SK-N-SH (cell line): ENCODE measurements at regions not wholly inside any gene's neighbourhood (a gene's known extent, or its start where the extent isn't known, plus 50 kb on each side); places are given as distances from the start of the nearest gene placed in this dataset.

Experiments used
- CTCF ChIA-PET: fragments of 300-600, 350-600 bp; formaldehyde crosslinking; extraction: SDS; loops from one replicate; lab custom pipeline; 2021; lab: Yijun Ruan, JAX
- POLR2A ChIA-PET: fragments of 350-600 bp; sonication (Branson Sonifier 250); formaldehyde crosslinking; extraction: SDS; loops from one replicate; lab custom pipeline; 2020; ENCODE audit warnings: antibody characterized with exemption, inconsistent platforms; lab: Yijun Ruan, JAX
- DNase-seq: peaks from one replicate; pipeline ENCODE4 v3.0.0; 2012
- H2AFZ ChIP-seq: fragments of 200-600 bp; sonication (generic); 2 replicates; pipeline ENCODE4 v1.8.1; 2016; ENCODE audit warnings: antibody characterized with exemption, mild to moderate bottlenecking, low read depth
- H3F3A ChIP-seq: fragments of 200-600 bp; sonication (generic); replicated peaks from 2 replicates; pipeline ENCODE3; 2016; ENCODE audit warnings: antibody characterized with exemption, mild to moderate bottlenecking; ENCODE audit not compliant: insufficient read depth
- H3K27ac ChIP-seq, 2 experiments: fragments of 200-500 bp in 1 of 2; fragments of 200-600 bp in 1 of 2; sonication (Bioruptor generic) in 1 of 2; sonication (generic), shearing (Covaris generic) in 1 of 2; 2 replicates each; pipeline versions ENCODE4 v1.5.1 to v1.6.1; 2014 to 2016; ENCODE audit warnings: low read depth in 2 of 2, inconsistent platforms in 1 of 2, low read length in 1 of 2, mild to moderate bottlenecking in 1 of 2, mixed read lengths in 1 of 2
- H3K27me3 ChIP-seq: fragments of 200-600 bp; sonication (generic), shearing (Covaris generic); 2 replicates; pipeline ENCODE4 v1.6.1; 2016; ENCODE audit warnings: mixed run types; ENCODE audit not compliant: insufficient read depth
- H3K36me3 ChIP-seq, 2 experiments: fragments of 200-500 bp in 1 of 2; fragments of 200-600 bp in 1 of 2; sonication (Bioruptor generic) in 1 of 2; sonication (generic) in 1 of 2; replicated peaks in 1 of 2; 2 replicates each; pipeline versions ENCODE3 to v1.5.1; 2014 to 2016; ENCODE audit warnings: low read length in 1 of 2, mild to moderate bottlenecking in 1 of 2; ENCODE audit not compliant: insufficient read depth in 2 of 2, control insufficient read depth in 1 of 2
- H3K4me1 ChIP-seq, 2 experiments: fragments of 200-500 bp in 1 of 2; fragments of 200-600 bp in 1 of 2; sonication (Bioruptor generic) in 1 of 2; sonication (generic), shearing (Covaris generic) in 1 of 2; 2 replicates each; pipeline versions ENCODE4 v1.5.1 to v1.6.1; 2014 to 2016; ENCODE audit warnings: low read depth in 1 of 2, low read length in 1 of 2, mixed run types in 1 of 2; ENCODE audit not compliant: insufficient read depth in 2 of 2, control insufficient read depth in 1 of 2
- H3K4me2 ChIP-seq: fragments of 200-600 bp; sonication (generic), shearing (Covaris generic); 2 replicates; pipeline ENCODE4 v1.6.1; 2017; ENCODE audit warnings: mixed run types
- H3K4me3 ChIP-seq, 2 experiments: fragments of 200-500 bp in 1 of 2; fragments of 200-600 bp in 1 of 2; sonication (Bioruptor generic) in 1 of 2; sonication (generic), shearing (Covaris generic) in 1 of 2; 2 replicates each; pipeline versions ENCODE4 v1.5.1 to v1.8.1; 2014 to 2016; ENCODE audit warnings: low read depth in 2 of 2, inconsistent platforms in 1 of 2, low read length in 1 of 2, mild to moderate bottlenecking in 1 of 2, mixed read lengths in 1 of 2, moderate library complexity in 1 of 2
- H3K79me2 ChIP-seq: fragments of 200-600 bp; sonication (generic); 2 replicates; pipeline ENCODE4 v1.8.1; 2017; ENCODE audit warnings: mild to moderate bottlenecking; ENCODE audit not compliant: insufficient read depth
- H3K9ac ChIP-seq: fragments of 200-600 bp; sonication (generic); 2 replicates; pipeline ENCODE4 v1.6.1; 2017; ENCODE audit warnings: mixed run types
- H3K9me2 ChIP-seq: fragments of 200-600 bp; sonication (generic); 2 replicates; pipeline ENCODE4 v1.6.1; 2017; ENCODE audit warnings: mixed run types
- H3K9me3 ChIP-seq: fragments of 200-600 bp; sonication (generic); 2 replicates; pipeline ENCODE4 v1.6.1; 2017; ENCODE audit warnings: mixed run types, mild to moderate bottlenecking, moderate library complexity
- H4K20me1 ChIP-seq: fragments of 200-600 bp; sonication (generic); 2 replicates; pipeline ENCODE4 v1.6.1; 2017; ENCODE audit warnings: mild to moderate bottlenecking, mixed run types; ENCODE audit not compliant: insufficient read depth
- CTCF ChIP-seq: fragments of 200-600 bp; sonication (generic); IDR thresholded peaks from 2 replicates; pipeline ENCODE4 v1.6.1; 2017; ENCODE audit warnings: antibody characterized with exemption, mild to moderate bottlenecking, moderate library complexity
- FOSL2 ChIP-seq: IDR thresholded peaks from 2 replicates; pipeline ENCODE4 v1.4.0; 2012; ENCODE audit warnings: low read depth, mild to moderate bottlenecking, moderate library complexity, borderline replicate concordance
- FOXJ3 ChIP-seq: sonication (generic); formaldehyde crosslinking; IDR thresholded peaks from 2 replicates; pipeline ENCODE4 v1.5.1; 2020; ENCODE audit warnings: mild to moderate bottlenecking, missing genetic modification reagents
- FOXM1 ChIP-seq: IDR thresholded peaks from 2 replicates; pipeline ENCODE4 v1.4.0; 2012; ENCODE audit warnings: low read depth, mild to moderate bottlenecking
- GATA2 ChIP-seq: sonication (generic); formaldehyde crosslinking; IDR thresholded peaks from 2 replicates; pipeline ENCODE4 v1.5.0; 2020; ENCODE audit warnings: mild to moderate bottlenecking, missing genetic modification reagents
- JUND ChIP-seq: IDR thresholded peaks from 2 replicates; pipeline ENCODE4 v1.4.0; 2012
- NFIC ChIP-seq: IDR thresholded peaks from 2 replicates; pipeline ENCODE4 v1.4.0; 2012; ENCODE audit warnings: borderline replicate concordance
- NRF1 ChIP-seq: IDR thresholded peaks from 2 replicates; pipeline ENCODE4 v1.6.1; 2012; ENCODE audit warnings: low read depth, mild to moderate bottlenecking, low read length
- POLR2AphosphoS5 ChIP-seq: IDR thresholded peaks from 2 replicates; pipeline ENCODE4 v1.6.1; 2012; ENCODE audit warnings: low read depth, low read length
- RAD21 ChIP-seq: IDR thresholded peaks from 2 replicates; pipeline ENCODE4 v1.6.1; 2012; ENCODE audit warnings: mild to moderate bottlenecking, low read length
- RFX5 ChIP-seq: IDR thresholded peaks from 2 replicates; pipeline ENCODE4 v1.6.1; 2012; ENCODE audit warnings: mild to moderate bottlenecking, improper control_type of control experiment, low read length
- RXRA ChIP-seq: IDR thresholded peaks from 2 replicates; pipeline ENCODE4 v1.4.0; 2012; ENCODE audit warnings: low read depth, mild to moderate bottlenecking, borderline replicate concordance
- SIN3A ChIP-seq: IDR thresholded peaks from 2 replicates; pipeline ENCODE4 v1.6.1; 2012; ENCODE audit warnings: low read depth, mild to moderate bottlenecking, low read length, moderate library complexity, borderline replicate concordance
- TCF12 ChIP-seq: IDR thresholded peaks from 2 replicates; pipeline ENCODE4 v1.4.0; 2012
- USF2 ChIP-seq: fragments of 150-350 bp; IDR thresholded peaks from 2 replicates; pipeline ENCODE4 v1.6.1; 2017; ENCODE audit warnings: antibody characterized with exemption, low read length, low read depth, borderline replicate concordance
- YY1 ChIP-seq: IDR thresholded peaks from 2 replicates; pipeline ENCODE4 v1.4.0; 2012; ENCODE audit warnings: low read depth, mild to moderate bottlenecking
- WGBS: methylation state at CpG from one replicate; pipeline ENCODE4 v1.1.6; 2017; ENCODE audit warnings: low lambda C conversion rate; 5-methylcytosine and 5-hydroxymethylcytosine counted together
- TF ChIP-seq, protein P1 (sequence below): IDR thresholded peaks from 2 replicates; pipeline ENCODE4 v1.4.0; 2012; ENCODE audit warnings: low read depth, borderline replicate concordance
- TF ChIP-seq, protein P2 (sequence below): IDR thresholded peaks from 2 replicates; pipeline ENCODE4 v1.4.0; 2012; ENCODE audit warnings: low read depth
- TF ChIP-seq, protein P3 (sequence below): IDR thresholded peaks from 2 replicates; pipeline ENCODE4 v1.4.0; 2012; ENCODE audit warnings: low read depth, borderline replicate concordance

DNA sequence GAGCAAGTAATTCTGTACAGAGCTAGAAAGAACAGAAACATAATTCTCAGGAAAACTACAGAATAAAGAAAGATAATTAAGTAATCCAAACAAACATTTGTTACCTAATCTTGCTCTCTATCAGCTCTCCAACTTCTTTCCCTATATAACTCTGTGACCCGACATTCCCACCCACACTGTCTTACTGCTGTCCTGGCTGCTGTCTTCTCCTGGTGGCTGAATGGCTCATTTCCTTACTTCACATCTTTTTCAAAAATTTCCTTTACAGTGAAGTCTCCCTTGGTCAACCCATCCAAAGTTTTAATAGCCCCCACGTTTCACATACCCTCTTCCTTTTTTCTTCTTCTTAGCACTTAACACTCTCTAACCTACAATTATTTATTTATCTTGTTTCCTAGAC is 64.0 kb downstream of the HYCC1 start:
- Histone ChIP-seq H3K9me2 (peaks cover 2% of the 10 kb centered on the region; the same call in 1 of the 2 replicates), H3K27ac (no peak overlapping the region), H3K9ac (no peak overlapping the region), H3K36me3 (no peaks in the 10 kb centered on the region), H3K4me1 (no peaks in the 10 kb centered on the region; a peak in 1 of 4 replicates), H3K4me3 (no peak overlapping the region), H2AFZ (no peak overlapping the region), H3K9me3 (no peaks in the 10 kb centered on the region), H3K27me3 (peaks cover 9% of the 10 kb centered on the region; the same call in 1 of the 2 replicates), H3K79me2 (no peaks in the 10 kb centered on the region), H3F3A (no peaks in the 10 kb centered on the region), H4K20me1 (no peaks in the 10 kb centered on the region), H3K4me2 (no peak overlapping the region)
- no peak for DNase-seq
- 10% methylated on average over 2 of the region's 2 CpGs for WGBS
- ChIA-PET POLR2A (no interaction called here), CTCF (no interaction called here)
- TF ChIP-seq NFIC (no peak), YY1 (no peak), SIN3A (no peak), RFX5 (no peak), CTCF (no peak), FOXJ3 (CRISPR knock-in tag) (no peak), NRF1 (no peak), GATA2 (CRISPR knock-in tag) (no peak), RAD21 (no peak), USF2 (no peak), JUND (no peak), FOXM1 (no peak), TCF12 (no peak), POLR2AphosphoS5 (no peak), FOSL2 (no peak), RXRA (no peak)
- TF ChIP-seq, protein P1, sequence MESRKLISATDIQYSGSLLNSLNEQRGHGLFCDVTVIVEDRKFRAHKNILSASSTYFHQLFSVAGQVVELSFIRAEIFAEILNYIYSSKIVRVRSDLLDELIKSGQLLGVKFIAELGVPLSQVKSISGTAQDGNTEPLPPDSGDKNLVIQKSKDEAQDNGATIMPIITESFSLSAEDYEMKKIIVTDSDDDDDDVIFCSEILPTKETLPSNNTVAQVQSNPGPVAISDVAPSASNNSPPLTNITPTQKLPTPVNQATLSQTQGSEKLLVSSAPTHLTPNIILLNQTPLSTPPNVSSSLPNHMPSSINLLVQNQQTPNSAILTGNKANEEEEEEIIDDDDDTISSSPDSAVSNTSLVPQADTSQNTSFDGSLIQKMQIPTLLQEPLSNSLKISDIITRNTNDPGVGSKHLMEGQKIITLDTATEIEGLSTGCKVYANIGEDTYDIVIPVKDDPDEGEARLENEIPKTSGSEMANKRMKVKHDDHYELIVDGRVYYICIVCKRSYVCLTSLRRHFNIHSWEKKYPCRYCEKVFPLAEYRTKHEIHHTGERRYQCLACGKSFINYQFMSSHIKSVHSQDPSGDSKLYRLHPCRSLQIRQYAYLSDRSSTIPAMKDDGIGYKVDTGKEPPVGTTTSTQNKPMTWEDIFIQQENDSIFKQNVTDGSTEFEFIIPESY: no peak
- TF ChIP-seq, protein P2, sequence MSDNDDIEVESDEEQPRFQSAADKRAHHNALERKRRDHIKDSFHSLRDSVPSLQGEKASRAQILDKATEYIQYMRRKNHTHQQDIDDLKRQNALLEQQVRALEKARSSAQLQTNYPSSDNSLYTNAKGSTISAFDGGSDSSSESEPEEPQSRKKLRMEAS: no peak
- TF ChIP-seq, protein P3, sequence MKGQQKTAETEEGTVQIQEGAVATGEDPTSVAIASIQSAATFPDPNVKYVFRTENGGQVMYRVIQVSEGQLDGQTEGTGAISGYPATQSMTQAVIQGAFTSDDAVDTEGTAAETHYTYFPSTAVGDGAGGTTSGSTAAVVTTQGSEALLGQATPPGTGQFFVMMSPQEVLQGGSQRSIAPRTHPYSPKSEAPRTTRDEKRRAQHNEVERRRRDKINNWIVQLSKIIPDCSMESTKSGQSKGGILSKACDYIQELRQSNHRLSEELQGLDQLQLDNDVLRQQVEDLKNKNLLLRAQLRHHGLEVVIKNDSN: no peak
